SK-N-SH (cell line): ENCODE measurements at regions not wholly inside any gene's neighbourhood (a gene's known extent, or its start where the extent isn't known, plus 50 kb on each side); places are given as distances from the start of the nearest gene placed in this dataset.

Source experiments
- CTCF ChIA-PET: fragments of 300-600, 350-600 bp; formaldehyde crosslinking; extraction: SDS; loops from one replicate; lab custom pipeline; 2021; lab: Yijun Ruan, JAX
- POLR2A ChIA-PET: fragments of 350-600 bp; sonication (Branson Sonifier 250); formaldehyde crosslinking; extraction: SDS; loops from one replicate; lab custom pipeline; 2020; ENCODE audit warnings: antibody characterized with exemption, inconsistent platforms; lab: Yijun Ruan, JAX
- DNase-seq: peaks from one replicate; pipeline ENCODE4 v3.0.0; 2012
- H2AFZ ChIP-seq: fragments of 200-600 bp; sonication (generic); 2 replicates; pipeline ENCODE4 v1.8.1; 2016; ENCODE audit warnings: antibody characterized with exemption, mild to moderate bottlenecking, low read depth
- H3F3A ChIP-seq: fragments of 200-600 bp; sonication (generic); replicated peaks from 2 replicates; pipeline ENCODE3; 2016; ENCODE audit warnings: antibody characterized with exemption, mild to moderate bottlenecking; ENCODE audit not compliant: insufficient read depth
- H3K27ac ChIP-seq, 2 experiments: fragments of 200-500 bp in 1 of 2; fragments of 200-600 bp in 1 of 2; sonication (Bioruptor generic) in 1 of 2; sonication (generic), shearing (Covaris generic) in 1 of 2; 2 replicates each; pipeline versions ENCODE4 v1.5.1 to v1.6.1; 2014 to 2016; ENCODE audit warnings: low read depth in 2 of 2, inconsistent platforms in 1 of 2, low read length in 1 of 2, mild to moderate bottlenecking in 1 of 2, mixed read lengths in 1 of 2
- H3K27me3 ChIP-seq: fragments of 200-600 bp; sonication (generic), shearing (Covaris generic); 2 replicates; pipeline ENCODE4 v1.6.1; 2016; ENCODE audit warnings: mixed run types; ENCODE audit not compliant: insufficient read depth
- H3K36me3 ChIP-seq, 2 experiments: fragments of 200-500 bp in 1 of 2; fragments of 200-600 bp in 1 of 2; sonication (Bioruptor generic) in 1 of 2; sonication (generic) in 1 of 2; replicated peaks in 1 of 2; 2 replicates each; pipeline versions ENCODE3 to v1.5.1; 2014 to 2016; ENCODE audit warnings: low read length in 1 of 2, mild to moderate bottlenecking in 1 of 2; ENCODE audit not compliant: insufficient read depth in 2 of 2, control insufficient read depth in 1 of 2
- H3K4me1 ChIP-seq, 2 experiments: fragments of 200-500 bp in 1 of 2; fragments of 200-600 bp in 1 of 2; sonication (Bioruptor generic) in 1 of 2; sonication (generic), shearing (Covaris generic) in 1 of 2; 2 replicates each; pipeline versions ENCODE4 v1.5.1 to v1.6.1; 2014 to 2016; ENCODE audit warnings: low read depth in 1 of 2, low read length in 1 of 2, mixed run types in 1 of 2; ENCODE audit not compliant: insufficient read depth in 2 of 2, control insufficient read depth in 1 of 2
- H3K4me2 ChIP-seq: fragments of 200-600 bp; sonication (generic), shearing (Covaris generic); 2 replicates; pipeline ENCODE4 v1.6.1; 2017; ENCODE audit warnings: mixed run types
- H3K4me3 ChIP-seq, 2 experiments: fragments of 200-500 bp in 1 of 2; fragments of 200-600 bp in 1 of 2; sonication (Bioruptor generic) in 1 of 2; sonication (generic), shearing (Covaris generic) in 1 of 2; 2 replicates each; pipeline versions ENCODE4 v1.5.1 to v1.8.1; 2014 to 2016; ENCODE audit warnings: low read depth in 2 of 2, inconsistent platforms in 1 of 2, low read length in 1 of 2, mild to moderate bottlenecking in 1 of 2, mixed read lengths in 1 of 2, moderate library complexity in 1 of 2
- H3K79me2 ChIP-seq: fragments of 200-600 bp; sonication (generic); 2 replicates; pipeline ENCODE4 v1.8.1; 2017; ENCODE audit warnings: mild to moderate bottlenecking; ENCODE audit not compliant: insufficient read depth
- H3K9ac ChIP-seq: fragments of 200-600 bp; sonication (generic); 2 replicates; pipeline ENCODE4 v1.6.1; 2017; ENCODE audit warnings: mixed run types
- H3K9me2 ChIP-seq: fragments of 200-600 bp; sonication (generic); 2 replicates; pipeline ENCODE4 v1.6.1; 2017; ENCODE audit warnings: mixed run types
- H3K9me3 ChIP-seq: fragments of 200-600 bp; sonication (generic); 2 replicates; pipeline ENCODE4 v1.6.1; 2017; ENCODE audit warnings: mixed run types, mild to moderate bottlenecking, moderate library complexity
- H4K20me1 ChIP-seq: fragments of 200-600 bp; sonication (generic); 2 replicates; pipeline ENCODE4 v1.6.1; 2017; ENCODE audit warnings: mild to moderate bottlenecking, mixed run types; ENCODE audit not compliant: insufficient read depth
- CHD2 ChIP-seq: fragments of 150-350 bp; IDR thresholded peaks from 2 replicates; pipeline ENCODE4 v1.6.1; 2018; ENCODE audit warnings: low read length; ENCODE audit not compliant: partially characterized antibody
- CTCF ChIP-seq: fragments of 200-600 bp; sonication (generic); IDR thresholded peaks from 2 replicates; pipeline ENCODE4 v1.6.1; 2017; ENCODE audit warnings: antibody characterized with exemption, mild to moderate bottlenecking, moderate library complexity
- ELF1 ChIP-seq: IDR thresholded peaks from 2 replicates; pipeline ENCODE4 v1.4.0; 2012
- FOSL2 ChIP-seq: IDR thresholded peaks from 2 replicates; pipeline ENCODE4 v1.4.0; 2012; ENCODE audit warnings: low read depth, mild to moderate bottlenecking, moderate library complexity, borderline replicate concordance
- GABPA ChIP-seq: IDR thresholded peaks from 2 replicates; pipeline ENCODE4 v1.4.0; 2012; ENCODE audit warnings: low read depth, mild to moderate bottlenecking
- JUND ChIP-seq: IDR thresholded peaks from 2 replicates; pipeline ENCODE4 v1.4.0; 2012
- MAX ChIP-seq: IDR thresholded peaks from 2 replicates; pipeline ENCODE4 v1.4.0; 2012; ENCODE audit warnings: low read depth
- MEF2A ChIP-seq: IDR thresholded peaks from 2 replicates; pipeline ENCODE4 v1.4.0; 2012; ENCODE audit warnings: low read depth, borderline replicate concordance
- NFIC ChIP-seq: IDR thresholded peaks from 2 replicates; pipeline ENCODE4 v1.4.0; 2012; ENCODE audit warnings: borderline replicate concordance
- NRF1 ChIP-seq: IDR thresholded peaks from 2 replicates; pipeline ENCODE4 v1.6.1; 2012; ENCODE audit warnings: low read depth, mild to moderate bottlenecking, low read length
- PBX3 ChIP-seq: IDR thresholded peaks from 2 replicates; pipeline ENCODE4; 2012
- POLR2AphosphoS5 ChIP-seq: IDR thresholded peaks from 2 replicates; pipeline ENCODE4 v1.6.1; 2012; ENCODE audit warnings: low read depth, low read length
- RAD21 ChIP-seq: IDR thresholded peaks from 2 replicates; pipeline ENCODE4 v1.6.1; 2012; ENCODE audit warnings: mild to moderate bottlenecking, low read length
- SIN3A ChIP-seq: IDR thresholded peaks from 2 replicates; pipeline ENCODE4 v1.6.1; 2012; ENCODE audit warnings: low read depth, mild to moderate bottlenecking, low read length, moderate library complexity, borderline replicate concordance
- SMC3 ChIP-seq: IDR thresholded peaks from 2 replicates; pipeline ENCODE4 v1.6.1; 2012; ENCODE audit warnings: low read depth, low read length, improper control_type of control experiment
- TAF1 ChIP-seq: IDR thresholded peaks from 2 replicates; pipeline ENCODE4 v1.6.1; 2012; ENCODE audit warnings: low read depth, mild to moderate bottlenecking, low read length, moderate library complexity, borderline replicate concordance
- TEAD4 ChIP-seq: IDR thresholded peaks from 2 replicates; pipeline ENCODE4 v1.4.0; 2012; ENCODE audit warnings: mild to moderate bottlenecking, borderline replicate concordance; ENCODE audit not compliant: insufficient read depth
- USF1 ChIP-seq: IDR thresholded peaks from 2 replicates; pipeline ENCODE4 v1.4.0; 2012; ENCODE audit warnings: low read depth, borderline replicate concordance
- ZBTB33 ChIP-seq: IDR thresholded peaks from 2 replicates; pipeline ENCODE4 v1.4.0; 2012; ENCODE audit warnings: low read depth, borderline replicate concordance
- WGBS: methylation state at CpG from one replicate; pipeline ENCODE4 v1.1.6; 2017; ENCODE audit warnings: low lambda C conversion rate; 5-methylcytosine and 5-hydroxymethylcytosine counted together

- H3K36me3 ChIP-seq, result no peaks in the 10 kb centered on the region
- H3K79me2 ChIP-seq, result no peaks in the 10 kb centered on the region
- H3K9me2 ChIP-seq, result no peaks in the 10 kb centered on the region
- 33% methylated on average over 5 of the region's 5 CpGs for WGBS
- H3K4me1 ChIP-seq, result no peaks in the 10 kb centered on the region
- no peaks in the 10 kb centered on the region for H3F3A ChIP-seq
- no peak for TF ChIP-seq SMC3
- TF ChIP-seq NFIC, result no peak
- no peak for TF ChIP-seq ZBTB33
- TF ChIP-seq NRF1, result no peak
- no peak overlapping the region for H3K4me3 ChIP-seq
- ChIA-PET POLR2A (no interaction called here), CTCF (interaction anchor here (1.3 kb wide), 1 partner anchor 35 kb away, joined by 3 read pairs; no protein-coding TSS in a partner anchor)
- H4K20me1 ChIP-seq, result no peaks in the 10 kb centered on the region
- H2AFZ ChIP-seq, result no peak overlapping the region
- H3K9ac ChIP-seq, result no peak overlapping the region
- no peaks in the 10 kb centered on the region for H3K9me3 ChIP-seq
- H3K27ac ChIP-seq, result no peak overlapping the region
- DNase-seq, result no peak
- H3K27me3 ChIP-seq, result no peaks in the 10 kb centered on the region
- H3K4me2 ChIP-seq, result no peak overlapping the region
Observed at GRCh38 chr10:9596368-9596920, 1421.2 kb upstream of the CELF2 start.

GRCh38 chr10:9602998-9603397, 1414.7 kb upstream of the CELF2 start:
- Histone ChIP-seq H3K36me3 (no peaks in the 10 kb centered on the region), H3F3A (no peaks in the 10 kb centered on the region), H3K4me3 (no peak overlapping the region), H2AFZ (no peak overlapping the region), H3K9me2 (no peaks in the 10 kb centered on the region), H3K27ac (no peak overlapping the region), H4K20me1 (no peaks in the 10 kb centered on the region), H3K27me3 (no peaks in the 10 kb centered on the region), H3K9ac (no peak overlapping the region), H3K4me2 (no peak overlapping the region), H3K79me2 (no peaks in the 10 kb centered on the region), H3K4me1 (no peaks in the 10 kb centered on the region), H3K9me3 (no peaks in the 10 kb centered on the region)
- ChIA-PET CTCF (no interaction called here), POLR2A (no interaction called here)
- WGBS, result 36% methylated on average over 9 of the region's 9 CpGs
- DNase-seq, result no peak
- TF ChIP-seq MAX (no peak), SMC3 (no peak), USF1 (no peak), TAF1 (no peak), FOSL2 (no peak), ELF1 (no peak), PBX3 (no peak), TEAD4 (no peak), POLR2AphosphoS5 (no peak), SIN3A (no peak), MEF2A (no peak), CHD2 (no peak), CTCF (no peak), RAD21 (no peak), GABPA (no peak), ZBTB33 (no peak), JUND (no peak)
